Neural progenitor cell (in vitro differentiated cells): ENCODE measurements at regions not wholly inside any gene's neighbourhood (a gene's known extent, or its start where the extent isn't known, plus 50 kb on each side); places are given as distances from the start of the nearest gene placed in this dataset.

Experiments used
- DNase-seq: peaks from one replicate; pipeline ENCODE4 v3.0.0-alpha.2; 2016; ENCODE audit warnings: low spot score
- H2AFZ ChIP-seq: fragments of 200-600 bp; sonication (generic); replicated peaks from 2 replicates; pipeline ENCODE4 v1.6.1; 2016; ENCODE audit warnings: antibody characterized with exemption
- H3F3A ChIP-seq: fragments of 200-600 bp; sonication (generic); 2 replicates; pipeline ENCODE4 v1.6.1; 2016; ENCODE audit warnings: antibody characterized with exemption, low read depth
- H3K27ac ChIP-seq: fragments of 200-600 bp; sonication (generic); 2 replicates; pipeline ENCODE4 v1.5.1; 2016; ENCODE audit warnings: mild to moderate bottlenecking
- H3K27me3 ChIP-seq: fragments of 200-600 bp; sonication (generic); 2 replicates; pipeline ENCODE4 v1.6.1; 2016; ENCODE audit warnings: mild to moderate bottlenecking, moderate library complexity
- H3K36me3 ChIP-seq: fragments of 200-600 bp; sonication (generic); 2 replicates; pipeline ENCODE4 v1.5.1; 2016
- H3K4me1 ChIP-seq: fragments of 200-600 bp; sonication (generic); 2 replicates; pipeline ENCODE4 v1.6.1; 2016; ENCODE audit warnings: mixed run types
- H3K4me2 ChIP-seq: fragments of 200-600 bp; sonication (generic); 2 replicates; pipeline ENCODE4 v1.6.1; 2016
- H3K4me3 ChIP-seq: fragments of 200-600 bp; sonication (generic); 2 replicates; pipeline ENCODE4 v1.5.1; 2016
- H3K79me2 ChIP-seq: fragments of 200-600 bp; sonication (generic); 2 replicates; pipeline ENCODE4 v1.6.1; 2016; ENCODE audit warnings: low read depth
- H3K9ac ChIP-seq: fragments of 200-600 bp; sonication (generic); 2 replicates; pipeline ENCODE4 v1.6.1; 2016
- H3K9me3 ChIP-seq: fragments of 200-600 bp; sonication (generic); 2 replicates; pipeline ENCODE4 v1.5.1; 2016; ENCODE audit warnings: low read depth
- H4K20me1 ChIP-seq: fragments of 200-600 bp; sonication (generic); 2 replicates; pipeline ENCODE4 v1.6.1; 2016; ENCODE audit warnings: low read depth
- H3K27ac Mint-ChIP-seq: 3 replicates; pipeline ENCODE4 v1.8.0; 2021; ENCODE audit warnings: mixed read lengths
- H3K27me3 Mint-ChIP-seq: 2 replicates; pipeline ENCODE4 v1.8.0; 2022; ENCODE audit warnings: low read depth, mild to moderate bottlenecking, inconsistent platforms, moderate library complexity, mixed read lengths; ENCODE audit not compliant: insufficient read depth
- H3K36me3 Mint-ChIP-seq: 3 replicates; pipeline ENCODE4 v1.8.0; 2021; ENCODE audit warnings: mixed read lengths
- H3K4me1 Mint-ChIP-seq: 3 replicates; pipeline ENCODE4 v1.8.0; 2021; ENCODE audit warnings: mixed read lengths
- H3K4me3 Mint-ChIP-seq: 3 replicates; pipeline ENCODE4 v1.8.0; 2021; ENCODE audit warnings: mild to moderate bottlenecking, moderate library complexity, mixed read lengths
- H3K9me3 Mint-ChIP-seq: 3 replicates; pipeline ENCODE4 v1.8.0; 2020; ENCODE audit warnings: mixed read lengths
- EZH2 ChIP-seq: fragments of 200-600 bp; sonication (generic); IDR thresholded peaks from 2 replicates; pipeline ENCODE4 v1.6.1; 2017; ENCODE audit warnings: antibody characterized with exemption, mild to moderate bottlenecking, moderate library complexity
- EZH2phosphoT487 ChIP-seq: fragments of 200-600 bp; sonication (generic); IDR thresholded peaks from 2 replicates; pipeline ENCODE4 v1.6.1; 2017; ENCODE audit warnings: antibody characterized with exemption
- TF ChIP-seq, protein P1 (sequence below): fragments of 200-600 bp; sonication (generic); IDR thresholded peaks from 2 replicates; pipeline ENCODE4 v1.5.1; 2017; ENCODE audit warnings: antibody characterized with exemption, mild to moderate bottlenecking

DNA sequence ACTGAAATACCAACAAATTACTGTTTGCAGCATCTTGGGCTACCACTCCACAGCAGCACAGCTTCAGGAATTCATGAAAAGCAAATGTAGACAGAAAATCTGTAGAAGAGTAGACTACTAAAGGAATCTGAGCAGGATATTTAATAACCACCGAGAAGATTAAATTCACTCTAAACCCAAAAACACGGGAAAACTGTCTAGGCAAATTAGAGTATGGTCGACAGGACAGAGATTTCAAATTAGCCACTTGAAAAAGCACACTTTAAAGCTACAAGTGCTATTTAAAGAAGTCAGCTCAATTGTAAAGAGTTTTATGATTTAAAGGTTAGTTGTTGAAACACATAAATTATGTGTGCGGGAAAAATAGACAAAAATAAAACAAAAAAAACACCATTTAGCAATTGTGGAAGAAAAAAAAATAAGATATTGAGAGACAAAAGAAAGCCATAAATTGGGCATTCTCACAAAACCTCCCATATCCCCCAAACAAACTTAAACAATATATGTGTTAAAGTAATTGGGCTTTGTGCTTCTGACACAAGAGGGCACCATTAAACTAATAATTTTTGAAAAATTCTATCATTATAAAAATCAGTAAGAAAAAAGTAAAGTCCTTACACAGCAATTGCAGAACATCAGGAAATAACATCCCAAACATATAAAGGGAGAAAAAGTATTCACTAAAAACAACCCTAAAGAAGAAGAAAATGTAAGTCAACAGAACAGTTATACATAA is 880.8 kb downstream of the TECRL start:
- Histone ChIP-seq H3K9me3 (no peaks in the 10 kb centered on the region), H3K79me2 (no peaks in the 10 kb centered on the region), H3K4me1 (no peaks in the 10 kb centered on the region), H3K9ac (no peak overlapping the region), H4K20me1 (no peaks in the 10 kb centered on the region), H3K27me3 (no peaks in the 10 kb centered on the region), H3K4me3 (no peak overlapping the region), H3F3A (no peaks in the 10 kb centered on the region), H2AFZ (no peak overlapping the region), H3K4me2 (no peak overlapping the region), H3K36me3 (no peaks in the 10 kb centered on the region), H3K27ac (no peak overlapping the region)
- H3K9me3 Mint-ChIP-seq: no peaks in the 10 kb centered on the region
- no peak for DNase-seq
- H3K36me3 Mint-ChIP-seq: no peaks in the 10 kb centered on the region
- TF ChIP-seq EZH2phosphoT487: no peak
- TF ChIP-seq, protein P1, sequence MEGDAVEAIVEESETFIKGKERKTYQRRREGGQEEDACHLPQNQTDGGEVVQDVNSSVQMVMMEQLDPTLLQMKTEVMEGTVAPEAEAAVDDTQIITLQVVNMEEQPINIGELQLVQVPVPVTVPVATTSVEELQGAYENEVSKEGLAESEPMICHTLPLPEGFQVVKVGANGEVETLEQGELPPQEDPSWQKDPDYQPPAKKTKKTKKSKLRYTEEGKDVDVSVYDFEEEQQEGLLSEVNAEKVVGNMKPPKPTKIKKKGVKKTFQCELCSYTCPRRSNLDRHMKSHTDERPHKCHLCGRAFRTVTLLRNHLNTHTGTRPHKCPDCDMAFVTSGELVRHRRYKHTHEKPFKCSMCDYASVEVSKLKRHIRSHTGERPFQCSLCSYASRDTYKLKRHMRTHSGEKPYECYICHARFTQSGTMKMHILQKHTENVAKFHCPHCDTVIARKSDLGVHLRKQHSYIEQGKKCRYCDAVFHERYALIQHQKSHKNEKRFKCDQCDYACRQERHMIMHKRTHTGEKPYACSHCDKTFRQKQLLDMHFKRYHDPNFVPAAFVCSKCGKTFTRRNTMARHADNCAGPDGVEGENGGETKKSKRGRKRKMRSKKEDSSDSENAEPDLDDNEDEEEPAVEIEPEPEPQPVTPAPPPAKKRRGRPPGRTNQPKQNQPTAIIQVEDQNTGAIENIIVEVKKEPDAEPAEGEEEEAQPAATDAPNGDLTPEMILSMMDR: peak; percentile 31
- H3K27me3 Mint-ChIP-seq: no peaks in the 10 kb centered on the region
- H3K4me1 Mint-ChIP-seq: peaks cover 6% of the 10 kb centered on the region
- no peak overlapping the region for H3K27ac Mint-ChIP-seq
- no peak overlapping the region for H3K4me3 Mint-ChIP-seq

DNA sequence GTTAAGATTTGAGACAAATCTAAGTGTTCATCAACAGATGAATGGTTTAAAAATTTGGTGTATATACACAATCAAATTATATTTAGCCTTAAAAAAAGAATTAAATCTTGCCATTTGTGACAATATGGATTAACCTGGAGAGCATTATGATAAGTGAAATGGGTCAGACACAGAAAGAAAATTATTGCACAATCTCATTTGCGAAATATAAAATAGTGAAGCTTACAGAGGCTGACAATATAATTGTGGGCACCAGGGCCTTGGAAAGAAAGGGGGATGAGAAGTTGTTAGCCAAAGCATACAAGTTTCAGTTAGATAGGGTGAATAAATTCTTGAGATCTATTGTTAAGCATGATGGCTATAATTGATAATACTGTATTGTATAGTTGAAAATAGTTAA is 883.0 kb downstream of the TECRL start:
- Mint-ChIP-seq H3K27ac (no peak overlapping the region), H3K9me3 (peaks cover 5% of the 10 kb centered on the region), H3K36me3 (no peaks in the 10 kb centered on the region), H3K27me3 (no peaks in the 10 kb centered on the region), H3K4me3 (no peak overlapping the region), H3K4me1 (peaks cover 6% of the 10 kb centered on the region)
- no peak for DNase-seq
- no peak overlapping the region for H3K4me3 ChIP-seq
- H3K79me2 ChIP-seq: no peaks in the 10 kb centered on the region
- no peaks in the 10 kb centered on the region for H3F3A ChIP-seq
- no peak overlapping the region for H3K4me2 ChIP-seq
- H4K20me1 ChIP-seq: no peaks in the 10 kb centered on the region
- H3K4me1 ChIP-seq: no peaks in the 10 kb centered on the region
- peaks cover 12% of the 10 kb centered on the region for H3K9me3 ChIP-seq
- H2AFZ ChIP-seq: no peak overlapping the region
- no peaks in the 10 kb centered on the region for H3K27me3 ChIP-seq
- TF ChIP-seq, protein P1: no peak
- no peak for TF ChIP-seq EZH2phosphoT487
- no peak for TF ChIP-seq EZH2
- H3K27ac ChIP-seq: no peak overlapping the region
- H3K36me3 ChIP-seq: no peaks in the 10 kb centered on the region
- no peak overlapping the region for H3K9ac ChIP-seq

DNA sequence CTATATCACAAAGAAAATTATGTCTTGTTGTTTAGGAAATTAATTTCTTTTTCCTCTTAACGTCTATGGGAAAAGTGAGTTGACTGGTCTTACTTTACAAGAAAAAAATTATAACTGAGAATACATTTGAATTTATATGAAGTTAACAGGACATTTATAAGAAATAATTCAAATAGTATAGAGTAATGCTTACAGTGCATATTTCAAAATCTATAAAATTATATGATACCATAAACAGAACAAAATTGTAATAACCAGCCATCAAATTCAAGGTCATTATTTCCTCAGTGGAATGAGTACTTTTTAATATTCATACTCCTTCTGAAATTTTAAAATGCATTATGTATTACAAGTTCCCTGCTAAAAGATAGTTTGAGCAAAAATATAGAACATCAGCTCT is 884.5 kb downstream of the TECRL start:
- no peak overlapping the region for H3K27ac ChIP-seq
- no peaks in the 10 kb centered on the region for H3F3A ChIP-seq
- DNase-seq: no peak
- peaks cover 10% of the 10 kb centered on the region for H3K9me3 Mint-ChIP-seq
- no peaks in the 10 kb centered on the region for H4K20me1 ChIP-seq
- H3K27me3 Mint-ChIP-seq: no peaks in the 10 kb centered on the region
- TF ChIP-seq, protein P1: no peak
- TF ChIP-seq EZH2phosphoT487 (no peak), EZH2 (no peak)
- no peaks in the 10 kb centered on the region for H3K79me2 ChIP-seq
- no peak overlapping the region for H2AFZ ChIP-seq
- no peak overlapping the region for H3K4me3 ChIP-seq
- no peak overlapping the region for H3K4me3 Mint-ChIP-seq
- H3K36me3 ChIP-seq: peaks cover 4% of the 10 kb centered on the region
- H3K27me3 ChIP-seq: no peaks in the 10 kb centered on the region
- H3K36me3 Mint-ChIP-seq: no peaks in the 10 kb centered on the region
- H3K4me2 ChIP-seq: no peak overlapping the region
- H3K9ac ChIP-seq: no peak overlapping the region
- H3K9me3 ChIP-seq: peaks cover 23% of the 10 kb centered on the region
- H3K4me1 Mint-ChIP-seq: peaks cover 6% of the 10 kb centered on the region
- no peaks in the 10 kb centered on the region for H3K4me1 ChIP-seq
- no peak overlapping the region for H3K27ac Mint-ChIP-seq
